HG03460 (cell line): ENCODE measurements at regions not wholly inside any gene's neighbourhood (a gene's known extent, or its start where the extent isn't known, plus 50 kb on each side); places are given as distances from the start of the nearest gene placed in this dataset.
"Not testable (repeated sequence)": the region's sequence is repeated elsewhere in the genome, so short reads cannot be mapped to it uniquely, and the experiment has no call there.

Experiments
- ATAC-seq: cut with Tn5 transposase; IDR thresholded peaks from one replicate; pipeline ENCODE4 v1.9.1; 2021; ENCODE audit not compliant: unreplicated experiment

- no peak for ATAC-seq
Measured at GRCh38 chr14:98189062-98189461, 1082.9 kb downstream of the BCL11B start.

- ATAC-seq: no peak
Measured at GRCh38 chr14:98189511-98189910, 1082.5 kb downstream of the BCL11B start.

GRCh38 chr14:98189944-98190343, 1082.1 kb downstream of the BCL11B start:
- no peak for ATAC-seq

- no peak for ATAC-seq
Measured at GRCh38 chr14:98192946-98193345, 1079.1 kb downstream of the BCL11B start.

- ATAC-seq: no peak
Measured at GRCh38 chr14:98194821-98195220, 1077.2 kb downstream of the BCL11B start.

- no peak for ATAC-seq
Measured at GRCh38 chr14:98195256-98195655, 1076.7 kb downstream of the BCL11B start.

GRCh38 chr14:98197933-98198332, 1074.1 kb downstream of the BCL11B start:
- ATAC-seq: no peak

GRCh38 chr14:98198385-98198784, 1073.6 kb downstream of the BCL11B start:
- no peak for ATAC-seq

- no peak for ATAC-seq
Measured at GRCh38 chr14:98200601-98201000, 1071.4 kb downstream of the BCL11B start.

GRCh38 chr14:98203421-98203820, 1068.6 kb downstream of the BCL11B start:
- no peak for ATAC-seq

- ATAC-seq: no peak
Measured at GRCh38 chr14:98204139-98204538, 1067.9 kb downstream of the BCL11B start.

GRCh38 chr14:98207415-98207814, 1064.6 kb downstream of the BCL11B start:
- ATAC-seq: no peak

GRCh38 chr14:98208211-98208611, 1063.8 kb downstream of the BCL11B start:
- no peak for ATAC-seq

GRCh38 chr14:98208943-98209342, 1063.1 kb downstream of the BCL11B start:
- ATAC-seq: no peak

GRCh38 chr14:98210045-98210672, 1061.8 kb downstream of the BCL11B start:
- ATAC-seq: no peak

GRCh38 chr14:98217530-98217929, 1054.5 kb downstream of the BCL11B start:
- no peak for ATAC-seq

- ATAC-seq: no peak
Measured at GRCh38 chr14:98218218-98218617, 1053.8 kb downstream of the BCL11B start.

GRCh38 chr14:98219638-98220037, 1052.4 kb downstream of the BCL11B start:
- ATAC-seq: no peak

- ATAC-seq: no peak
Measured at GRCh38 chr14:98223106-98223505, 1048.9 kb downstream of the BCL11B start.

GRCh38 chr14:98223710-98224109, 1048.3 kb downstream of the BCL11B start:
- ATAC-seq: not testable (repeated sequence)

GRCh38 chr14:98226411-98226810, 1045.6 kb downstream of the BCL11B start:
- ATAC-seq: no peak

GRCh38 chr14:98227000-98227726, 1044.8 kb downstream of the BCL11B start:
- no peak for ATAC-seq

GRCh38 chr14:98227727-98228111, 1044.3 kb downstream of the BCL11B start:
- ATAC-seq: no peak
